H1 (cell line): ENCODE measurements at regions not wholly inside any gene's neighbourhood (a gene's known extent, or its start where the extent isn't known, plus 50 kb on each side); places are given as distances from the start of the nearest gene placed in this dataset.

ENCODE experiments used
- CTCF ChIA-PET: fragments of 300-600 bp; sonication (Branson Sonifier 250); formaldehyde crosslinking; loops from one replicate; lab custom pipeline; 2021; ENCODE audit not compliant: partially characterized antibody; lab: Charles Lee
- POLR2A ChIA-PET: fragments of 300-600 bp; sonication (Branson Sonifier 250); formaldehyde crosslinking; loops from one replicate; lab custom pipeline; 2021; ENCODE audit warnings: inconsistent platforms; ENCODE audit not compliant: partially characterized antibody; lab: Charles Lee
- DNase-seq, 2 experiments: peaks; one replicate each; pipeline versions ENCODE4 v3.0.0 to v3.0.0-alpha.2; 2010 to 2022; ENCODE audit warnings: low spot score in 2 of 2, low read depth in 1 of 2, mixed read lengths in 1 of 2
- FAIRE-seq: peaks from 2 replicates; lab custom pipeline; 2011; peaks lifted over from hg19 to GRCh38; lab: Jason Lieb, UNC
- H2AFZ ChIP-seq: 2 replicates; pipeline ENCODE4 v1.8.1; 2012; ENCODE audit warnings: low read length, inconsistent platforms
- H2AK5ac ChIP-seq: 2 replicates; pipeline ENCODE4 v1.6.1; 2013; ENCODE audit warnings: low read depth, low read length
- H2BK120ac ChIP-seq: replicated peaks from 2 replicates; pipeline ENCODE3; 2013; ENCODE audit warnings: low read depth, low read length, inconsistent platforms
- H2BK12ac ChIP-seq: 2 replicates; pipeline ENCODE4 v1.6.1; 2013; ENCODE audit warnings: low read depth, low read length
- H2BK15ac ChIP-seq: 2 replicates; pipeline ENCODE4 v1.6.1; 2013; ENCODE audit warnings: low read length
- H2BK20ac ChIP-seq: 2 replicates; pipeline ENCODE4 v1.6.1; 2013; ENCODE audit warnings: low read length
- H2BK5ac ChIP-seq: 2 replicates; pipeline ENCODE4 v1.6.1; 2013; ENCODE audit warnings: low read depth, low read length
- H3K14ac ChIP-seq: 2 replicates; pipeline ENCODE4 v1.6.1; 2013; ENCODE audit warnings: inconsistent platforms; ENCODE audit not compliant: insufficient read length
- H3K18ac ChIP-seq: 2 replicates; pipeline ENCODE4 v1.6.1; 2013; ENCODE audit warnings: low read length; ENCODE audit errors: extremely low read depth
- H3K23ac ChIP-seq: 2 replicates; pipeline ENCODE4 v1.6.1; 2013; ENCODE audit warnings: inconsistent platforms; ENCODE audit not compliant: insufficient read length
- H3K23me2 ChIP-seq: 2 replicates; pipeline ENCODE4 v1.6.1; 2013; ENCODE audit warnings: low read depth, low read length
- H3K27ac ChIP-seq: 2 replicates; pipeline ENCODE4 v1.6.1; 2011; ENCODE audit warnings: low read depth, low read length, inconsistent platforms
- H3K27me3 ChIP-seq, 4 experiments: replicated peaks in 1 of 4; 1 replicate in 1 of 4; 2 replicates in 3 of 4; pipeline versions ENCODE4 v1.6.1 to v1.8.1; 2011 to 2013; ENCODE audit warnings: low read length in 3 of 4, mild to moderate bottlenecking in 3 of 4, inconsistent platforms in 2 of 4, mixed read lengths in 2 of 4, moderate library complexity in 1 of 4; ENCODE audit not compliant: control insufficient read depth in 3 of 4, insufficient read depth in 3 of 4; ENCODE audit errors: extremely low read depth in 1 of 4
- H3K36me3 ChIP-seq, 4 experiments: 2 replicates each; pipeline versions ENCODE4 v1.6.1 to v1.8.1; 2011 to 2013; ENCODE audit warnings: mild to moderate bottlenecking in 4 of 4, low read length in 3 of 4, moderate library complexity in 2 of 4, control low read depth in 1 of 4, inconsistent platforms in 1 of 4; ENCODE audit not compliant: insufficient read depth in 4 of 4, control insufficient read depth in 2 of 4
- H3K4ac ChIP-seq: replicated peaks from 2 replicates; pipeline ENCODE3; 2013; ENCODE audit warnings: low read length, low read depth, mixed read lengths, inconsistent platforms; ENCODE audit not compliant: insufficient read length
- H3K4me1 ChIP-seq, 4 experiments: replicated peaks in 1 of 4; 1 replicate in 1 of 4; 2 replicates in 3 of 4; pipeline versions ENCODE4 v1.6.1 to v1.8.1; 2011 to 2013; ENCODE audit warnings: low read length in 3 of 4, inconsistent platforms in 2 of 4, mixed read lengths in 1 of 4; ENCODE audit not compliant: insufficient read depth in 4 of 4, control insufficient read depth in 3 of 4
- H3K4me2 ChIP-seq, 2 experiments: 2 replicates each; pipeline versions ENCODE4 v1.6.1 to v1.8.1; 2011 to 2013; ENCODE audit warnings: low read depth in 2 of 2, low read length in 2 of 2, control low read depth in 1 of 2, inconsistent platforms in 1 of 2, mild to moderate bottlenecking in 1 of 2; ENCODE audit not compliant: insufficient read depth in 1 of 2
- H3K4me3 ChIP-seq, 4 experiments: fragments of 200-600, 300-600 bp in 1 of 4; sonication (generic), shearing (Covaris generic), sonication (Bioruptor Twin) in 1 of 4; 2 replicates each; pipeline versions ENCODE4 v1.5.1 to v1.8.1; 2011 to 2016; ENCODE audit warnings: low read length in 4 of 4, low read depth in 3 of 4, control low read depth in 2 of 4, inconsistent platforms in 2 of 4, mild to moderate bottlenecking in 2 of 4, mixed read lengths in 1 of 4, moderate library complexity in 1 of 4; ENCODE audit not compliant: insufficient read depth in 2 of 4; ENCODE audit errors: extremely low read depth in 1 of 4
- H3K56ac ChIP-seq: replicated peaks from 2 replicates; pipeline ENCODE3; 2013; ENCODE audit warnings: low read depth, mild to moderate bottlenecking, mixed read lengths, low read length, inconsistent platforms; ENCODE audit not compliant: insufficient read length
- H3K79me1 ChIP-seq: 2 replicates; pipeline ENCODE4 v1.6.1; 2013; ENCODE audit warnings: low read depth, low read length, control low read depth
- H3K79me2 ChIP-seq, 2 experiments: 2 replicates each; pipeline versions ENCODE4 v1.6.1 to v1.8.1; 2012 to 2013; ENCODE audit warnings: low read length in 2 of 2, mild to moderate bottlenecking in 2 of 2, inconsistent platforms in 1 of 2; ENCODE audit not compliant: insufficient read depth in 2 of 2, control insufficient read depth in 1 of 2
- H3K9ac ChIP-seq, 4 experiments: replicated peaks in 1 of 4; 1 replicate in 1 of 4; 2 replicates in 3 of 4; pipeline versions ENCODE4 v1.6.1 to v1.8.1; 2011 to 2013; ENCODE audit warnings: low read depth in 3 of 4, low read length in 3 of 4, control low read depth in 2 of 4, mild to moderate bottlenecking in 2 of 4, moderate library complexity in 2 of 4, inconsistent platforms in 1 of 4; ENCODE audit errors: extremely low read depth in 1 of 4
- H3K9me3 ChIP-seq, 2 experiments: 2 replicates each; pipeline versions ENCODE4 v1.6.1 to v1.8.1; 2012 to 2013; ENCODE audit warnings: mild to moderate bottlenecking in 2 of 2, moderate library complexity in 2 of 2, control low read depth in 1 of 2, inconsistent platforms in 1 of 2, low read depth in 1 of 2, low read length in 1 of 2, mixed read lengths in 1 of 2; ENCODE audit not compliant: insufficient read depth in 2 of 2
- H4K20me1 ChIP-seq, 2 experiments: replicated peaks in 1 of 2; 2 replicates each; pipeline versions ENCODE3 to v1.8.1; 2011 to 2013; ENCODE audit warnings: inconsistent platforms in 2 of 2, low read length in 2 of 2, mild to moderate bottlenecking in 1 of 2; ENCODE audit not compliant: insufficient read depth in 2 of 2, control insufficient read depth in 1 of 2
- H4K5ac ChIP-seq: 2 replicates; pipeline ENCODE4 v1.6.1; 2013; ENCODE audit warnings: low read length, low read depth, mixed read lengths, inconsistent platforms; ENCODE audit not compliant: insufficient read length
- H4K8ac ChIP-seq: 2 replicates; pipeline ENCODE4 v1.8.0; 2013; ENCODE audit warnings: mild to moderate bottlenecking, moderate library complexity, low read length, inconsistent platforms; ENCODE audit not compliant: insufficient read depth; ENCODE audit errors: extremely low read depth
- H4K91ac ChIP-seq: replicated peaks from 2 replicates; pipeline ENCODE3; 2013; ENCODE audit warnings: low read length, mixed read lengths, inconsistent platforms; ENCODE audit not compliant: insufficient read length
- ASH2L ChIP-seq: fragments of 200-600, 300-600 bp; sonication (generic); IDR thresholded peaks from one replicate; pipeline ENCODE4 v1.7.1; 2017; ENCODE audit warnings: low read length
- CTBP2 ChIP-seq: IDR thresholded peaks from 2 replicates; pipeline ENCODE4 v1.7.0; 2011; ENCODE audit warnings: borderline replicate concordance, mild to moderate bottlenecking, moderate library complexity, mixed read lengths, low read length; ENCODE audit not compliant: insufficient read depth, insufficient read length
- EP300 ChIP-seq, 2 experiments: IDR thresholded peaks; 1 replicate in 1 of 2; 2 replicates in 1 of 2; pipeline ENCODE4 v1.6.1; 2011 to 2012; ENCODE audit warnings: low read depth in 2 of 2, low read length in 2 of 2, mild to moderate bottlenecking in 2 of 2, borderline replicate concordance in 1 of 2, inconsistent platforms in 1 of 2, moderate library complexity in 1 of 2
- JUND ChIP-seq: IDR thresholded peaks from 2 replicates; pipeline ENCODE4 v1.6.1; 2011; ENCODE audit warnings: mild to moderate bottlenecking, improper control_type of control experiment, low read length
- MAFK ChIP-seq: IDR thresholded peaks from 2 replicates; pipeline ENCODE4 v1.6.1; 2012; ENCODE audit warnings: low read depth, mild to moderate bottlenecking, improper control_type of control experiment, low read length
- PHF8 ChIP-seq: fragments of 200-600 bp; sonication (generic); conservative IDR thresholded peaks from 2 replicates; pipeline ENCODE4 v1.7.1; 2012; ENCODE audit warnings: low read depth, mild to moderate bottlenecking, inconsistent platforms, low read length, moderate library complexity
- POLR2A ChIP-seq, 2 experiments: IDR thresholded peaks; 1 replicate in 1 of 2; 2 replicates in 1 of 2; pipeline ENCODE4 v1.6.1; 2011; ENCODE audit warnings: low read depth in 2 of 2, low read length in 2 of 2, mild to moderate bottlenecking in 2 of 2; ENCODE audit errors: control extremely low read depth in 1 of 2
- POLR2AphosphoS5 ChIP-seq: IDR thresholded peaks from 2 replicates; pipeline ENCODE4 v1.6.1; 2011; ENCODE audit warnings: low read depth, low read length
- POU5F1 ChIP-seq: IDR thresholded peaks from 2 replicates; pipeline ENCODE4 v1.6.1; 2011; ENCODE audit warnings: low read depth, mild to moderate bottlenecking, low read length, moderate library complexity
- RBBP5 ChIP-seq: IDR thresholded peaks from 2 replicates; pipeline ENCODE4 v1.7.1; 2012; ENCODE audit warnings: low read depth, mild to moderate bottlenecking, inconsistent platforms, low read length, moderate library complexity, borderline replicate concordance
- RFX5 ChIP-seq: IDR thresholded peaks from 2 replicates; pipeline ENCODE4 v1.6.1; 2011; ENCODE audit warnings: low read depth, low read length, improper control_type of control experiment, borderline replicate concordance
- SRF ChIP-seq: IDR thresholded peaks from 2 replicates; pipeline ENCODE4 v1.6.1; 2011; ENCODE audit warnings: mild to moderate bottlenecking, low read depth, low read length, moderate library complexity
- SUZ12 ChIP-seq: fragments of 200-600 bp; sonication (generic); IDR thresholded peaks from 2 replicates; pipeline ENCODE4 v1.6.1; 2012; ENCODE audit warnings: mild to moderate bottlenecking, inconsistent platforms, low read length, moderate library complexity, mixed read lengths
- USF2 ChIP-seq: IDR thresholded peaks from 2 replicates; pipeline ENCODE4 v1.6.1; 2011; ENCODE audit warnings: low read length, improper control_type of control experiment
- YY1 ChIP-seq: IDR thresholded peaks from 2 replicates; pipeline ENCODE4 v1.6.1; 2011; ENCODE audit warnings: low read depth, mild to moderate bottlenecking, low read length
- WGBS, 2 experiments: shearing (Covaris generic) in 1 of 2; methylation state at CpG; one replicate each; pipeline versions ENCODE4 v1.1.6 to v1.1.7; 2013 to 2015; ENCODE audit warnings: low lambda C conversion rate in 2 of 2, mixed read lengths in 2 of 2, inconsistent platforms in 1 of 2, low coverage in 1 of 2, missing lambda C conversion rate in 1 of 2; ENCODE audit not compliant: insufficient replicate concordance in 2 of 2, insufficient coverage in 1 of 2, insufficient read length in 1 of 2; ENCODE audit errors: extremely low coverage in 1 of 2, missing lambda C conversion rate in 1 of 2; 5-methylcytosine and 5-hydroxymethylcytosine counted together

GRCh38 chr13:83568019-83568418 lies 314.3 kb downstream of the SLITRK1 start:
- Histone ChIP-seq H3K14ac (no peak overlapping the region), H2AK5ac (no peak overlapping the region), H3K4me3 (no peak overlapping the region), H3K9ac (no peak overlapping the region), H4K8ac (no peak overlapping the region), H3K56ac (no peak overlapping the region), H2BK12ac (no peak overlapping the region), H2BK120ac (no peak overlapping the region), H4K5ac (no peak overlapping the region), H3K79me1 (no peaks in the 10 kb centered on the region), H3K23ac (no peak overlapping the region), H3K18ac (no peak overlapping the region), H3K27me3 (no peaks in the 10 kb centered on the region), H4K91ac (no peak overlapping the region), H2BK20ac (no peak overlapping the region), H2BK15ac (no peak overlapping the region), H2AFZ (no peak overlapping the region), H2BK5ac (no peak overlapping the region), H3K4me2 (no peak overlapping the region), H3K9me3 (no peaks in the 10 kb centered on the region), H3K36me3 (no peaks in the 10 kb centered on the region), H3K4ac (no peak overlapping the region), H3K23me2 (no peaks in the 10 kb centered on the region), H4K20me1 (no peaks in the 10 kb centered on the region), H3K27ac (no peak overlapping the region), H3K79me2 (no peaks in the 10 kb centered on the region), H3K4me1 (no peaks in the 10 kb centered on the region)
- DNase-seq = no peak
- POLR2A ChIA-PET = no interaction called here
- CTCF ChIA-PET = no interaction called here
- 89% methylated on average over 3 of the region's 3 CpGs; no CpG with 5 or more reads in 1 of the 2 experiments for WGBS, 2 experiments
- TF ChIP-seq CTBP2 = no peak
- TF ChIP-seq POLR2AphosphoS5 = no peak
- no peak for TF ChIP-seq POLR2A (IDR thresholded peaks at IDR 0.05; ENCODE audit: control extremely low read depth in 1 of 2, low read depth in 2 of 2, low read length in 2 of 2)
- TF ChIP-seq SUZ12 = no peak
- no peak for TF ChIP-seq ASH2L
- no peak for TF ChIP-seq USF2
- no peak for TF ChIP-seq POU5F1
- TF ChIP-seq RFX5 = no peak
- no peak for TF ChIP-seq SRF
- TF ChIP-seq EP300 (IDR thresholded peaks at IDR 0.05; ENCODE audit: borderline replicate concordance in 1 of 2, low read depth in 2 of 2, low read length in 2 of 2) = no peak
- no peak for TF ChIP-seq PHF8
- no peak for TF ChIP-seq MAFK
- TF ChIP-seq JUND = no peak
- TF ChIP-seq RBBP5 = no peak
- no peak for TF ChIP-seq YY1
- no peak for FAIRE-seq
